Stimulated activated CD4-positive, alpha-beta T cell treated with anti-CD3 and anti-CD28 coated beads, Interleukin-2, amount 100 ng/mL, for 4 hours (primary cell): ENCODE measurements at regions not wholly inside any gene's neighbourhood (a gene's known extent, or its start where the extent isn't known, plus 50 kb on each side); places are given as distances from the start of the nearest gene placed in this dataset.

Source experiments
- DNase-seq: peaks from one replicate; pipeline ENCODE4 v3.0.0-alpha.2; 2020; ENCODE audit warnings: low read depth

GRCh38 chr19:16000024-16000663 is 51.3 kb downstream of the OR10H4 start:
- no peak for DNase-seq

GRCh38 chr19:16001481-16002312 is 52.9 kb downstream of the OR10H4 start:
- DNase-seq, result peak; percentile 22

GRCh38 chr19:16002406-16003384 is 53.9 kb downstream of the OR10H4 start:
- no peak for DNase-seq

- no peak for DNase-seq
Measured at GRCh38 chr19:16003391-16003790, 54.6 kb downstream of the OR10H4 start.

- DNase-seq, result no peak
Measured at GRCh38 chr19:16005925-16006324, 57.1 kb downstream of the OR10H4 start.

- DNase-seq, result no peak
Measured at GRCh38 chr19:16012552-16012951, 63.7 kb upstream of the TPM4 start.

GRCh38 chr19:16013181-16013850 is 63.0 kb upstream of the TPM4 start:
- no peak for DNase-seq

GRCh38 chr19:16013851-16014840 is 62.1 kb upstream of the TPM4 start:
- no peak for DNase-seq

- DNase-seq, result no peak
Measured at GRCh38 chr19:16014923-16015804, 61.1 kb upstream of the TPM4 start.

- no peak for DNase-seq
Measured at GRCh38 chr19:16015805-16016173, 60.5 kb upstream of the TPM4 start.

- no peak for DNase-seq
Measured at GRCh38 chr19:16016226-16017137, 59.8 kb upstream of the TPM4 start.

- DNase-seq, result no peak
Measured at GRCh38 chr19:16017138-16017490, 59.2 kb upstream of the TPM4 start.

GRCh38 chr19:16018106-16018755 is 58.1 kb upstream of the TPM4 start:
- no peak for DNase-seq

- DNase-seq, result no peak
Measured at GRCh38 chr19:16018801-16019551, 57.3 kb upstream of the TPM4 start.

GRCh38 chr19:16019691-16020448 is 56.4 kb upstream of the TPM4 start:
- no peak for DNase-seq

GRCh38 chr19:16021796-16022195 is 54.5 kb upstream of the TPM4 start:
- no peak for DNase-seq

GRCh38 chr19:16022251-16022650 is 54.0 kb upstream of the TPM4 start:
- DNase-seq, result no peak
